Kidney (tissue), 13 donors: ENCODE measurements at regions not wholly inside any gene's neighbourhood (a gene's known extent, or its start where the extent isn't known, plus 50 kb on each side); places are given as distances from the start of the nearest gene placed in this dataset.

Source experiments
- DNase-seq, 5 donors: peaks; one replicate each; pipeline ENCODE4 v3.0.0-alpha.2; 2013 to 2020
- FAIRE-seq: peaks from 2 replicates; lab custom pipeline; 2012; peaks lifted over from hg19 to GRCh38; lab: Jason Lieb, UNC
- H3K27ac ChIP-seq, 2 donors: one replicate each; pipeline ENCODE4 v1.7.0; 2013; ENCODE audit warnings: low read depth in 2 of 2, low read length in 2 of 2, inconsistent platforms in 1 of 2
- H3K27me3 ChIP-seq: one replicate; pipeline ENCODE4 v1.7.1; 2013; ENCODE audit warnings: low read length, inconsistent platforms; ENCODE audit not compliant: control insufficient read depth, insufficient read depth
- H3K36me3 ChIP-seq, 3 donors: one replicate each; pipeline versions ENCODE4 v1.7.0 to v1.7.1; 2013; ENCODE audit warnings: low read length in 3 of 3, control low read depth in 1 of 3, inconsistent platforms in 1 of 3; ENCODE audit not compliant: insufficient read depth in 3 of 3, control insufficient read depth in 2 of 3
- H3K4me1 ChIP-seq, 3 donors: one replicate each; pipeline versions ENCODE4 v1.7.0 to v1.7.1; 2013; ENCODE audit warnings: low read length in 3 of 3, inconsistent platforms in 1 of 3, low read depth in 1 of 3; ENCODE audit not compliant: control insufficient read depth in 2 of 3, insufficient read depth in 2 of 3
- H3K4me3 ChIP-seq, 3 donors: one replicate each; pipeline versions ENCODE4 v1.7.0 to v1.8.1; 2013; ENCODE audit warnings: low read length in 3 of 3, control low read depth in 1 of 3, inconsistent platforms in 1 of 3
- H3K9ac ChIP-seq, 3 donors: one replicate each; pipeline versions ENCODE4 v1.7.0 to v1.7.1; 2013; ENCODE audit warnings: low read length in 3 of 3, control low read depth in 1 of 3, inconsistent platforms in 1 of 3
- H3K9me3 ChIP-seq, 3 donors: one replicate each; pipeline versions ENCODE4 v1.7.0 to v1.7.1; 2013; ENCODE audit warnings: low read length in 3 of 3, control low read depth in 1 of 3, inconsistent platforms in 1 of 3; ENCODE audit not compliant: control insufficient read depth in 2 of 3, insufficient read depth in 1 of 3
- intact Hi-C: fragments of 100-400 bp; cut with DNase I; formaldehyde crosslinking; loops from one replicate; pipeline ENCODE4 v1.11.1; 2022
- TF ChIP-seq, protein P1 (sequence below): IDR thresholded peaks from 3 replicates; pipeline ENCODE4 v1.5.1; 2012; ENCODE audit warnings: mild to moderate bottlenecking, moderate library complexity, borderline replicate concordance; ENCODE audit not compliant: insufficient read depth; ENCODE audit errors: extremely low read depth
- donor health status: control.
- donor health status: control.
- donor health status: control.
- donor health status: control.
- donor health status: control.
- donor health status: DM: yes; HTN: yes; CAD: no.
- donor health status: Normal renal cell carcinoma (clear cell type).

DNA sequence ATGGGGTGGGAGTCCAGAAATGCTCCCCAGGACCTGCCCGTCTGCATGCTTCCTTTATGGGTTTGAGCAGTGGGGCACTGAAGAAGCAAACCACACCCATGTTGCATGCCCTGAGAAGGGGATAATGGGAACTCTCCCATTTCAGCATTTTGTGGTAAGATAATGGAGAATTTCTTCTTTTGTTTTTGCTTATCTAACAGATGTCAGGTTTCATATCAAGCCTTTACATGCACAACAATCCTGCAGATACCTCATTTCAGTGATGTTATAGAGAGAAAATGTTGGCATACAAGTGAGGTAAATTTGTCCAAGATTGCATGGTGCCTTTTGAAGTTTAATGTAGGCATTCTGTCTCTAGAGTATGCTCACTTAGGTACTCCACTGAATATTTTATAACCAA lies 177.0 kb downstream of the ALX1 start:
- intact Hi-C loops: no loop called here
- no peaks in the 10 kb centered on the region for H3K36me3 ChIP-seq
- no peaks in the 10 kb centered on the region for H3K27me3 ChIP-seq
- H3K27ac ChIP-seq: no peak overlapping the region
- TF ChIP-seq, protein P1, sequence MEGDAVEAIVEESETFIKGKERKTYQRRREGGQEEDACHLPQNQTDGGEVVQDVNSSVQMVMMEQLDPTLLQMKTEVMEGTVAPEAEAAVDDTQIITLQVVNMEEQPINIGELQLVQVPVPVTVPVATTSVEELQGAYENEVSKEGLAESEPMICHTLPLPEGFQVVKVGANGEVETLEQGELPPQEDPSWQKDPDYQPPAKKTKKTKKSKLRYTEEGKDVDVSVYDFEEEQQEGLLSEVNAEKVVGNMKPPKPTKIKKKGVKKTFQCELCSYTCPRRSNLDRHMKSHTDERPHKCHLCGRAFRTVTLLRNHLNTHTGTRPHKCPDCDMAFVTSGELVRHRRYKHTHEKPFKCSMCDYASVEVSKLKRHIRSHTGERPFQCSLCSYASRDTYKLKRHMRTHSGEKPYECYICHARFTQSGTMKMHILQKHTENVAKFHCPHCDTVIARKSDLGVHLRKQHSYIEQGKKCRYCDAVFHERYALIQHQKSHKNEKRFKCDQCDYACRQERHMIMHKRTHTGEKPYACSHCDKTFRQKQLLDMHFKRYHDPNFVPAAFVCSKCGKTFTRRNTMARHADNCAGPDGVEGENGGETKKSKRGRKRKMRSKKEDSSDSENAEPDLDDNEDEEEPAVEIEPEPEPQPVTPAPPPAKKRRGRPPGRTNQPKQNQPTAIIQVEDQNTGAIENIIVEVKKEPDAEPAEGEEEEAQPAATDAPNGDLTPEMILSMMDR: no peak
- no peak overlapping the region for H3K9ac ChIP-seq
- FAIRE-seq: no peak
- no peaks in the 10 kb centered on the region for H3K9me3 ChIP-seq
- no peak overlapping the region for H3K4me3 ChIP-seq
- no peaks in the 10 kb centered on the region for H3K4me1 ChIP-seq
- no peak for DNase-seq

DNA sequence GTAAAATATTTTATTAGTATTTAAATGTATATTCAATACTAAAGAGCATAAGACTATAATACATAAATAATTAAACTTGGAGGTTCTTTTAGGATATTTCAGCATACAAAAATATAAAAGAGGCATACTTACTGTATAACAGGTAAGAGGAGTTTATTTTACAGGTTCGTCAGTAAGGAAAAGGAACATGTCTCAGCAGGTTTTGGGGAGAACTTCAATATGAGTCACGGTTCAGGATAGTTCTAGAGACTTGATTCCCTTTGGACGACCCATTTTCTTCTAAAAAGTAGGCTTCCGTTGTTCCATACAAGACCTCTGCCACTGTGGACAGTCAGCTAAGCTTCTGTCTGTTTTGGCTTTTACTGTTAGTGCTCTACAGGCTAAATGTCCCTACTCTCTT lies 181.1 kb downstream of the ALX1 start:
- Histone ChIP-seq H3K4me1 (no peaks in the 10 kb centered on the region), H3K36me3 (no peaks in the 10 kb centered on the region), H3K27ac (no peak overlapping the region), H3K9ac (no peak overlapping the region), H3K4me3 (no peak overlapping the region), H3K9me3 (no peaks in the 10 kb centered on the region), H3K27me3 (no peaks in the 10 kb centered on the region)
- no peak for DNase-seq
- intact Hi-C loops: no loop called here
- no peak for FAIRE-seq
- TF ChIP-seq, protein P1: no peak

- no peak overlapping the region for H3K4me3 ChIP-seq
- H3K27ac ChIP-seq: no peak overlapping the region
- no peaks in the 10 kb centered on the region for H3K4me1 ChIP-seq
- H3K36me3 ChIP-seq: no peaks in the 10 kb centered on the region
- H3K9ac ChIP-seq: no peak overlapping the region
- H3K27me3 ChIP-seq: no peaks in the 10 kb centered on the region
- no peak for FAIRE-seq
- intact Hi-C loops: no loop called here
- TF ChIP-seq, protein P1: no peak
- no peak for DNase-seq
- H3K9me3 ChIP-seq: no peaks in the 10 kb centered on the region
These were observed 182.9 kb downstream of the ALX1 start for GRCh38 chr12:85462888-85463287.

GRCh38 chr12:85466890-85467289 lies 186.9 kb downstream of the ALX1 start:
- H3K36me3 ChIP-seq: no peaks in the 10 kb centered on the region
- no peak overlapping the region for H3K27ac ChIP-seq
- no peaks in the 10 kb centered on the region for H3K27me3 ChIP-seq
- intact Hi-C loops: no loop called here
- TF ChIP-seq, protein P1: no peak
- FAIRE-seq (no peak), DNase-seq (no peak)
- no peaks in the 10 kb centered on the region for H3K4me1 ChIP-seq
- H3K9me3 ChIP-seq: no peaks in the 10 kb centered on the region
- H3K4me3 ChIP-seq: no peak overlapping the region
- H3K9ac ChIP-seq: no peak overlapping the region
